Lower leg skin (tissue), 3 donors: ENCODE measurements at regions not wholly inside any gene's neighbourhood (a gene's known extent, or its start where the extent isn't known, plus 50 kb on each side); places are given as distances from the start of the nearest gene placed in this dataset.
"Not testable (repeated sequence)": the region's sequence is repeated elsewhere in the genome, so short reads cannot be mapped to it uniquely, and the experiment has no call there.

Source experiments
- CTCF ChIP-seq, 3 donors: fragments of 450-650 bp; IDR thresholded peaks; one replicate each; pipeline ENCODE4 v1.5.1; 2016; ENCODE audit warnings: antibody characterized with exemption in 3 of 3, mild to moderate bottlenecking in 3 of 3, moderate library complexity in 2 of 3
- POLR2A ChIP-seq, 2 donors: fragments of 450-650 bp; IDR thresholded peaks; one replicate each; pipeline ENCODE4 v1.6.1; 2016 to 2017; ENCODE audit warnings: antibody characterized with exemption in 2 of 2, mild to moderate bottlenecking in 1 of 2, moderate library complexity in 1 of 2

- not testable (repeated sequence) for TF ChIP-seq CTCF, POLR2A (IDR thresholded peaks at IDR 0.05)
Measured at GRCh38 chr15:21151203-21151966, 285.3 kb upstream of the POTEB2 start.
